Thyroid gland (tissue), 4 donors: ENCODE measurements at regions not wholly inside any gene's neighbourhood (a gene's known extent, or its start where the extent isn't known, plus 50 kb on each side); places are given as distances from the start of the nearest gene placed in this dataset.

Experiments
- DNase-seq, 2 donors: peaks; one replicate each; pipeline ENCODE4 v3.0.0-alpha.2; 2019
- H3K27ac ChIP-seq, 3 donors: fragments of 200-600 bp; sonication (generic); 1 replicate in 2 of 3; 2 replicates in 1 of 3; pipeline ENCODE4 v1.5.1; 2016 to 2019; ENCODE audit warnings: mild to moderate bottlenecking in 1 of 3, moderate library complexity in 1 of 3
- H3K27me3 ChIP-seq: fragments of 200-600 bp; sonication (generic); one replicate; pipeline ENCODE4 v1.5.1; 2019
- H3K36me3 ChIP-seq, 2 donors: fragments of 200-600 bp; sonication (generic); one replicate each; pipeline ENCODE4 v1.5.1; 2016 to 2019
- H3K4me1 ChIP-seq, 2 donors: fragments of 200-600 bp; sonication (generic); one replicate each; pipeline ENCODE4 v1.5.1; 2017 to 2019
- H3K4me3 ChIP-seq, 3 donors: fragments of 200-600 bp; sonication (generic); replicated peaks in 1 of 3; 1 replicate in 2 of 3; 2 replicates in 1 of 3; pipeline ENCODE4 v1.5.1; 2016; ENCODE audit warnings: mild to moderate bottlenecking in 1 of 3
- H3K9me3 ChIP-seq: fragments of 200-600 bp; sonication (generic); one replicate; pipeline ENCODE4 v1.5.1; 2017
- CTCF ChIP-seq, 6 experiments: fragments of 200-600 bp in 3 of 6; fragments of 450-650 bp in 3 of 6; sonication (generic) in 3 of 6; IDR thresholded peaks; one replicate each; pipeline ENCODE4 v1.5.1; 2016 to 2019; ENCODE audit warnings: antibody characterized with exemption in 6 of 6, mild to moderate bottlenecking in 2 of 6, inconsistent platforms in 1 of 6, moderate library complexity in 1 of 6
- POLR2A ChIP-seq, 2 donors: fragments of 450-650 bp; IDR thresholded peaks; one replicate each; pipeline ENCODE4 v1.6.1; 2017; ENCODE audit warnings: antibody characterized with exemption in 2 of 2, mild to moderate bottlenecking in 2 of 2, moderate library complexity in 1 of 2
- WGBS, 2 donors: methylation state at CpG; one replicate each; pipeline ENCODE4 v1.1.5; 2017; 5-methylcytosine and 5-hydroxymethylcytosine counted together
- intact Hi-C: fragments of 100-400 bp; cut with DNase I; formaldehyde crosslinking; loops from one replicate; pipeline ENCODE4 v1.15.1; 2023

GRCh38 chr20:22717466-22717865 is 133.1 kb upstream of the FOXA2 start:
- H3K4me3 ChIP-seq, result no peak overlapping the region
- H3K27me3 ChIP-seq, result no peaks in the 10 kb centered on the region
- TF ChIP-seq CTCF (IDR thresholded peaks at IDR 0.05) (no peak), POLR2A (IDR thresholded peaks at IDR 0.05) (no peak)
- H3K36me3 ChIP-seq, result no peaks in the 10 kb centered on the region
- H3K9me3 ChIP-seq, result no peaks in the 10 kb centered on the region
- no peak for DNase-seq
- no peaks in the 10 kb centered on the region for H3K4me1 ChIP-seq
- H3K27ac ChIP-seq, result no peak overlapping the region
- whole genome bisulfite sequencing, 2 donors, result 60 to 64% methylated on average over 4 of the region's 4 CpGs
- intact Hi-C loops, result no loop called here

- Histone ChIP-seq H3K27me3 (no peaks in the 10 kb centered on the region), H3K36me3 (no peaks in the 10 kb centered on the region), H3K9me3 (no peaks in the 10 kb centered on the region), H3K4me3 (no peak overlapping the region), H3K4me1 (no peaks in the 10 kb centered on the region), H3K27ac (no peak overlapping the region)
- 47 to 48% methylated on average over 7 of the region's 7 CpGs for WGBS, 2 donors
- DNase-seq, result no peak
- TF ChIP-seq POLR2A (IDR thresholded peaks at IDR 0.05), result no peak
- TF ChIP-seq CTCF (IDR thresholded peaks at IDR 0.05), result no peak
- intact Hi-C loops, result no loop called here
Measured at GRCh38 chr20:22719167-22719591, 134.8 kb upstream of the FOXA2 start.

- DNase-seq, result no peak
- intact Hi-C loops, result no loop called here
Measured at GRCh38 chr20:22720206-22720605, 135.8 kb upstream of the FOXA2 start.

GRCh38 chr20:22722811-22723210 is 138.4 kb upstream of the FOXA2 start:
- WGBS, 2 donors, result 33 to 56% methylated on average over 1 of the region's 1 CpG
- intact Hi-C loops, result no loop called here
- no peak for DNase-seq
- TF ChIP-seq CTCF (IDR thresholded peaks at IDR 0.05) (no peak), POLR2A (IDR thresholded peaks at IDR 0.05) (no peak)
- Histone ChIP-seq H3K36me3 (no peaks in the 10 kb centered on the region), H3K4me3 (no peak overlapping the region), H3K9me3 (no peaks in the 10 kb centered on the region), H3K27me3 (no peaks in the 10 kb centered on the region), H3K27ac (no peak overlapping the region), H3K4me1 (no peaks in the 10 kb centered on the region)

More at GRCh38 chr20:22720206-22720605, 135.8 kb upstream of the FOXA2 start:
- TF ChIP-seq POLR2A (IDR thresholded peaks at IDR 0.05), result no peak
- no peak for TF ChIP-seq CTCF (IDR thresholded peaks at IDR 0.05)
- no peak overlapping the region for H3K4me3 ChIP-seq
- H3K36me3 ChIP-seq, result no peaks in the 10 kb centered on the region
- H3K9me3 ChIP-seq, result no peaks in the 10 kb centered on the region
- no peaks in the 10 kb centered on the region for H3K4me1 ChIP-seq
- WGBS, 2 donors, result 88 to 93% methylated on average over 2 of the region's 2 CpGs
- no peaks in the 10 kb centered on the region for H3K27me3 ChIP-seq
- no peak overlapping the region for H3K27ac ChIP-seq

- H3K4me3 ChIP-seq, result no peak overlapping the region
- no peak overlapping the region for H3K27ac ChIP-seq
- H3K36me3 ChIP-seq, result no peaks in the 10 kb centered on the region
- intact Hi-C loops, result no loop called here
- H3K9me3 ChIP-seq, result no peaks in the 10 kb centered on the region
- DNase-seq, result no peak
- H3K27me3 ChIP-seq, result no peaks in the 10 kb centered on the region
- WGBS, 2 donors, result 72 to 73% methylated on average over 2 of the region's 2 CpGs
- TF ChIP-seq CTCF (IDR thresholded peaks at IDR 0.05) (no peak), POLR2A (IDR thresholded peaks at IDR 0.05) (no peak)
- no peaks in the 10 kb centered on the region for H3K4me1 ChIP-seq
Measured at GRCh38 chr20:22723659-22724058, 139.3 kb upstream of the FOXA2 start.
